Fibroblast of the conjunctiva (primary cell): ENCODE measurements at regions not wholly inside any gene's neighbourhood (a gene's known extent, or its start where the extent isn't known, plus 50 kb on each side); places are given as distances from the start of the nearest gene placed in this dataset.
"Not testable (repeated sequence)": the region's sequence is repeated elsewhere in the genome, so short reads cannot be mapped to it uniquely, and the experiment has no call there.

ENCODE experiments used
- DNase-seq: peaks from one replicate; pipeline ENCODE4 v3.0.0-alpha.2; 2010; ENCODE audit warnings: low read depth

- DNase-seq = no peak
These were observed 1287.1 kb downstream of the PCDH9 start for GRCh38 chr13:65943024-65943423.

GRCh38 chr13:65940720-65941119 lies 1289.4 kb downstream of the PCDH9 start:
- no peak for DNase-seq

GRCh38 chr13:65937251-65937650 lies 1292.9 kb downstream of the PCDH9 start:
- DNase-seq = no peak

- no peak for DNase-seq
These were observed 1293.9 kb downstream of the PCDH9 start for GRCh38 chr13:65936249-65936648.

GRCh38 chr13:65932587-65933239 lies 1297.4 kb downstream of the PCDH9 start:
- DNase-seq = no peak

- no peak for DNase-seq
These were observed 1298.1 kb downstream of the PCDH9 start for GRCh38 chr13:65932013-65932412.

GRCh38 chr13:65929436-65929835 lies 1300.7 kb downstream of the PCDH9 start:
- DNase-seq = no peak

- no peak for DNase-seq
These were observed 1303.4 kb downstream of the PCDH9 start for GRCh38 chr13:65926750-65927171.

- DNase-seq = not testable (repeated sequence)
These were observed 1307.3 kb downstream of the PCDH9 start for GRCh38 chr13:65922846-65923245.

GRCh38 chr13:65921933-65922332 lies 1308.2 kb downstream of the PCDH9 start:
- peak; percentile 16 for DNase-seq

- peak; percentile 31 for DNase-seq
These were observed 1312.4 kb downstream of the PCDH9 start for GRCh38 chr13:65917731-65918130.

- DNase-seq = no peak
These were observed 1314.9 kb downstream of the PCDH9 start for GRCh38 chr13:65915195-65915594.

- peak; percentile 24 for DNase-seq
These were observed 1315.4 kb downstream of the PCDH9 start for GRCh38 chr13:65914716-65915115.

- DNase-seq = peak; percentile 68
These were observed 1317.0 kb downstream of the PCDH9 start for GRCh38 chr13:65913173-65913572.

- DNase-seq = no peak
These were observed 1317.6 kb downstream of the PCDH9 start for GRCh38 chr13:65912516-65912915.

- DNase-seq = no peak
These were observed 1318.5 kb downstream of the PCDH9 start for GRCh38 chr13:65911546-65912193.

GRCh38 chr13:65909501-65909900 lies 1320.6 kb downstream of the PCDH9 start:
- no peak for DNase-seq

GRCh38 chr13:65907666-65908525 lies 1322.2 kb downstream of the PCDH9 start:
- no peak for DNase-seq

GRCh38 chr13:65901723-65902122 lies 1328.4 kb downstream of the PCDH9 start:
- DNase-seq = no peak

- no peak for DNase-seq
These were observed 1336.1 kb downstream of the PCDH9 start for GRCh38 chr13:65894049-65894448.

GRCh38 chr13:65892859-65893258 lies 1337.3 kb downstream of the PCDH9 start:
- DNase-seq = no peak

GRCh38 chr13:65889368-65889767 lies 1340.8 kb downstream of the PCDH9 start:
- DNase-seq = no peak

- no peak for DNase-seq
These were observed 1347.3 kb downstream of the PCDH9 start for GRCh38 chr13:65882810-65883209.
